Effector memory CD4-positive, alpha-beta T cell (primary cell): ENCODE measurements at regions not wholly inside any gene's neighbourhood (a gene's known extent, or its start where the extent isn't known, plus 50 kb on each side); places are given as distances from the start of the nearest gene placed in this dataset.
"Not testable (repeated sequence)": the region's sequence is repeated elsewhere in the genome, so short reads cannot be mapped to it uniquely, and the experiment has no call there.

Experiments used
- DNase-seq, 3 donors: peaks; one replicate each; pipeline ENCODE4 v3.0.0-alpha.2; 2020
- H3K27ac ChIP-seq: 2 replicates; pipeline ENCODE4 v1.7.0; 2013; ENCODE audit warnings: mild to moderate bottlenecking, low read length, moderate library complexity; ENCODE audit not compliant: insufficient read depth, poor library complexity, severe bottlenecking
- H3K27me3 ChIP-seq: replicated peaks from 2 replicates; pipeline ENCODE4 v1.7.0; 2013; ENCODE audit warnings: mild to moderate bottlenecking, low read length; ENCODE audit not compliant: insufficient read depth, control insufficient read depth, poor library complexity, severe bottlenecking
- H3K36me3 ChIP-seq: 2 replicates; pipeline ENCODE4 v1.7.0; 2013; ENCODE audit warnings: mild to moderate bottlenecking, low read length, moderate library complexity; ENCODE audit not compliant: control insufficient read depth, insufficient read depth
- H3K4me1 ChIP-seq: 2 replicates; pipeline ENCODE4 v1.7.0; 2013; ENCODE audit warnings: low read length, mild to moderate bottlenecking; ENCODE audit not compliant: control insufficient read depth, insufficient read depth, poor library complexity, severe bottlenecking
- H3K4me3 ChIP-seq: 2 replicates; pipeline ENCODE4 v1.7.0; 2013; ENCODE audit warnings: low read length, low read depth, mild to moderate bottlenecking; ENCODE audit not compliant: insufficient read depth, poor library complexity, severe bottlenecking
- H3K9me3 ChIP-seq: 2 replicates; pipeline ENCODE4 v1.7.0; 2013; ENCODE audit warnings: mild to moderate bottlenecking, low read length, moderate library complexity; ENCODE audit not compliant: control insufficient read depth

- H3K27me3 ChIP-seq = no peaks in the 10 kb centered on the region
- H3K4me1 ChIP-seq = no peaks in the 10 kb centered on the region
- no peak overlapping the region for H3K27ac ChIP-seq
- no peak for DNase-seq
- no peak overlapping the region for H3K4me3 ChIP-seq
- H3K9me3 ChIP-seq = no peaks in the 10 kb centered on the region
- no peaks in the 10 kb centered on the region for H3K36me3 ChIP-seq
Measured at GRCh38 chr10:123361832-123362231, 207.6 kb downstream of the BUB3 start.

DNA sequence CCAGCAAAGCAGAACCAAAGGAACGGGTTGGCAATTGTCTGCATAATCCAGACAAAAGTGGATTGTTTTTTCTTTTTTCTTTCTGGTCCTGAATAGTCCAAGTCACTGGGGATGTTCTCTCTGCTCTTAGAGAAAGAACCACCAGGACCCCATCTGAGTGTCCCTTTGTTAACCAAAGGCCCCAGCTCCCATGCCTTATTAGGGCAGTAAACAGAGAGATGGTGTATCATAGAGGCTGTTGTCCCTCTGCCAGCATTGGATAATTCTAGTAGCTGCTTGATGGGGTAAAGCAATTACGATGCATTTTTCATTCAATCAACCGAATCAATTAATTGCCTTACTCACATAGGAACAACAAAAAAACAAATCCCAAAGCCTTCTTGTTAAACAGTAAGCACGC, 213.0 kb downstream of the BUB3 start:
- Histone ChIP-seq H3K9me3 (no peaks in the 10 kb centered on the region), H3K4me3 (no peak overlapping the region)

GRCh38 chr10:123371626-123372025, 217.4 kb downstream of the BUB3 start:
- DNase-seq, H3K9me3 ChIP-seq, H3K4me1 ChIP-seq, H3K36me3 ChIP-seq, H3K4me3 ChIP-seq, H3K27ac ChIP-seq, H3K27me3 ChIP-seq: not testable (repeated sequence)

More for the DNA sequence above, 213.0 kb downstream of the BUB3 start:
- no peak for DNase-seq
- Histone ChIP-seq H3K27ac (no peak overlapping the region), H3K4me1 (no peaks in the 10 kb centered on the region), H3K36me3 (no peaks in the 10 kb centered on the region), H3K27me3 (no peaks in the 10 kb centered on the region)

DNA sequence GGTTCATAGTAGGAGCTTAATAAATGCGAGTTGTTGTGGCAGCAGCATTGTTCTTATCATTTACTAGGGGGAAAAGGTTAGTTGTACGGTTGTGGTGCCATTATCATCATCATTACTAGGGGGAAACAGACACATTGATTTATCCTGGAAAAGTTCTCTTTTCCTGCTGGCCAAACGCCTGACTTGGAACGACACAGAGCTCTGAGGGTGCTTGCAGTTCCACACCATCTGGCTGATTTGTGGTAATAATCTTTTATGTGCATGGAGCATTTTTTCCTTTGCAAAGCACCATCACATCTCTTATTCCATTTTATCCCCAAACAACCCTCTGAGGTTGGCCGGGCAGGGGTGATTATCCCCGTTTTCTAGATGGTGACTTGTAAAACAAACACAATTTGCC, 219.4 kb downstream of the BUB3 start:
- Histone ChIP-seq H3K36me3 (no peaks in the 10 kb centered on the region), H3K27me3 (no peaks in the 10 kb centered on the region), H3K27ac (no peak overlapping the region)

DNA sequence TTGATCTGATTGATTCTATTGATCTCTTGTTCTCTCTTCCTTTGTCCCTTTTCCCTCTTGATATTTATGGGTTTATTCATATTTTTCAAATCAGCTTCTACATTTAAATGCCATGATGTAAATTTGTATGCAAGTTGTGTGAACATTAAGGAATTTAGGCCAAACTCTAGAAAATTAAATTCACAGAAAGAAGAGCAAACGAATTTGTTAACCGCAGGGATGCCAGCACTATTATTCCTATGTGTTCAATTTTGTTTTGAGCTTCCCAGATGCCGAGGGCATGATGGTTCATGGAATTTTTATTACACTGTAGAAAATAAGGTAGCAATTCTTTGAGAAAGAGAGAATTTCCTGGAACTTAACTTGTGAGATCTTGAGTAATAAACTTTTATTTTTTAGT, 220.9 kb downstream of the BUB3 start:
- H3K27me3 ChIP-seq = no peaks in the 10 kb centered on the region
- H3K4me1 ChIP-seq = no peaks in the 10 kb centered on the region
- H3K4me3 ChIP-seq = no peak overlapping the region
- no peaks in the 10 kb centered on the region for H3K36me3 ChIP-seq
- H3K9me3 ChIP-seq = no peaks in the 10 kb centered on the region
- DNase-seq = no peak
- H3K27ac ChIP-seq = no peak overlapping the region

More for the DNA sequence above, 219.4 kb downstream of the BUB3 start:
- Histone ChIP-seq H3K4me1 (no peaks in the 10 kb centered on the region), H3K9me3 (no peaks in the 10 kb centered on the region), H3K4me3 (no peak overlapping the region)
- no peak for DNase-seq

- Histone ChIP-seq H3K36me3 (no peaks in the 10 kb centered on the region), H3K27me3 (no peaks in the 10 kb centered on the region), H3K4me3 (no peak overlapping the region), H3K9me3 (no peaks in the 10 kb centered on the region), H3K27ac (no peak overlapping the region), H3K4me1 (no peaks in the 10 kb centered on the region)
- no peak for DNase-seq
Measured at GRCh38 chr10:123375738-123376137, 221.5 kb downstream of the BUB3 start.

GRCh38 chr10:123377883-123378282, 223.7 kb downstream of the BUB3 start:
- Histone ChIP-seq H3K9me3 (no peaks in the 10 kb centered on the region), H3K27me3 (no peaks in the 10 kb centered on the region), H3K4me3 (no peak overlapping the region), H3K4me1 (no peaks in the 10 kb centered on the region), H3K27ac (no peak overlapping the region), H3K36me3 (no peaks in the 10 kb centered on the region)
- DNase-seq = no peak

GRCh38 chr10:123378302-123378701, 224.1 kb downstream of the BUB3 start:
- Histone ChIP-seq H3K36me3 (no peaks in the 10 kb centered on the region), H3K4me3 (no peak overlapping the region), H3K27ac (no peak overlapping the region), H3K27me3 (no peaks in the 10 kb centered on the region), H3K9me3 (no peaks in the 10 kb centered on the region), H3K4me1 (no peaks in the 10 kb centered on the region)
- no peak for DNase-seq

- H3K4me3 ChIP-seq = no peak overlapping the region
- H3K9me3 ChIP-seq = no peaks in the 10 kb centered on the region
- DNase-seq = no peak
- H3K36me3 ChIP-seq = no peaks in the 10 kb centered on the region
- H3K27ac ChIP-seq = no peak overlapping the region
- no peaks in the 10 kb centered on the region for H3K27me3 ChIP-seq
- H3K4me1 ChIP-seq = no peaks in the 10 kb centered on the region
Measured at GRCh38 chr10:123379156-123379555, 225.0 kb downstream of the BUB3 start.

- H3K9me3 ChIP-seq = no peaks in the 10 kb centered on the region
- no peaks in the 10 kb centered on the region for H3K36me3 ChIP-seq
- no peaks in the 10 kb centered on the region for H3K4me1 ChIP-seq
- H3K4me3 ChIP-seq = no peak overlapping the region
- no peak overlapping the region for H3K27ac ChIP-seq
- DNase-seq = no peak
- no peaks in the 10 kb centered on the region for H3K27me3 ChIP-seq
Measured at GRCh38 chr10:123380491-123381085, 226.4 kb downstream of the BUB3 start.
